Keratinocyte (primary cell): ENCODE measurements at regions not wholly inside any gene's neighbourhood (a gene's known extent, or its start where the extent isn't known, plus 50 kb on each side); places are given as distances from the start of the nearest gene placed in this dataset.

Experiments used
- DNase-seq: peaks from one replicate; pipeline ENCODE4 v3.0.0-alpha.2; 2011; ENCODE audit warnings: low read depth, missing footprints, low spot score
- FAIRE-seq: peaks from 2 replicates; lab custom pipeline; 2011; peaks lifted over from hg19 to GRCh38; lab: Jason Lieb, UNC
- H2AFZ ChIP-seq: 2 replicates; pipeline ENCODE4 v1.6.0; 2012; ENCODE audit warnings: low read length, control low read depth, inconsistent platforms; ENCODE audit not compliant: control insufficient read depth
- H3K27ac ChIP-seq: 2 replicates; pipeline ENCODE4 v1.5.1; 2011; ENCODE audit warnings: low read length; ENCODE audit not compliant: control insufficient read depth, insufficient read depth
- H3K27me3 ChIP-seq: 3 replicates; pipeline ENCODE4 v1.6.0; 2011; ENCODE audit warnings: low read length; ENCODE audit not compliant: control insufficient read depth, insufficient read depth; ENCODE audit errors: extremely low read depth
- H3K36me3 ChIP-seq, 2 experiments: 2 replicates in 1 of 2; 3 replicates in 1 of 2; pipeline ENCODE4 v1.5.1; 2011; ENCODE audit warnings: low read length in 2 of 2, mild to moderate bottlenecking in 1 of 2; ENCODE audit not compliant: control insufficient read depth in 2 of 2, insufficient read depth in 2 of 2; ENCODE audit errors: extremely low read depth in 1 of 2
- H3K4me1 ChIP-seq: 3 replicates; pipeline ENCODE4 v1.5.1; 2011; ENCODE audit warnings: low read length; ENCODE audit not compliant: control insufficient read depth, insufficient read depth; ENCODE audit errors: extremely low read depth
- H3K4me2 ChIP-seq: 3 replicates; pipeline ENCODE4 v1.6.0; 2011; ENCODE audit warnings: low read depth, low read length; ENCODE audit not compliant: control insufficient read depth, insufficient read depth; ENCODE audit errors: extremely low read depth
- H3K4me3 ChIP-seq, 3 experiments: fragments of 200-600 bp in 1 of 3; sonication (generic) in 1 of 3; 2 replicates in 2 of 3; 3 replicates in 1 of 3; pipeline ENCODE4 v1.5.1; 2011 to 2016; ENCODE audit warnings: low read length in 3 of 3, mild to moderate bottlenecking in 3 of 3, control low read depth in 2 of 3, inconsistent platforms in 1 of 3, low read depth in 1 of 3, mixed read lengths in 1 of 3, mixed run types in 1 of 3, moderate library complexity in 1 of 3; ENCODE audit not compliant: control insufficient read depth in 2 of 3, insufficient read depth in 2 of 3; ENCODE audit errors: extremely low read depth in 1 of 3
- H3K79me2 ChIP-seq: 2 replicates; pipeline ENCODE4 v1.6.0; 2012; ENCODE audit warnings: low read length; ENCODE audit not compliant: control insufficient read depth, insufficient read depth
- H3K9ac ChIP-seq: 3 replicates; pipeline ENCODE4 v1.6.0; 2011; ENCODE audit warnings: low read length; ENCODE audit not compliant: control insufficient read depth, insufficient read depth; ENCODE audit errors: extremely low read depth
- H3K9me1 ChIP-seq: 3 replicates; pipeline ENCODE4 v1.6.0; 2011; ENCODE audit warnings: low read length; ENCODE audit not compliant: control insufficient read depth, insufficient read depth; ENCODE audit errors: extremely low read depth
- H3K9me3 ChIP-seq: 2 replicates; pipeline ENCODE4 v1.5.1; 2012; ENCODE audit warnings: low read depth, low read length; ENCODE audit not compliant: control insufficient read depth
- H4K20me1 ChIP-seq: 3 replicates; pipeline ENCODE4 v1.6.0; 2011; ENCODE audit warnings: low read length; ENCODE audit not compliant: control insufficient read depth, insufficient read depth; ENCODE audit errors: extremely low read depth
- CTCF ChIP-seq, 3 experiments: IDR thresholded peaks in 1 of 3; conservative IDR thresholded peaks in 1 of 3; optimal IDR thresholded peaks in 1 of 3; 2 replicates in 2 of 3; 3 replicates in 1 of 3; pipeline versions ENCODE3 to v1.5.1; 2011; ENCODE audit warnings: low read length in 3 of 3, mild to moderate bottlenecking in 3 of 3, moderate library complexity in 2 of 3, control low read depth in 1 of 3, inconsistent platforms in 1 of 3; ENCODE audit not compliant: insufficient read depth in 2 of 3; ENCODE audit errors: extremely low read depth in 1 of 3
- EZH2 ChIP-seq: IDR thresholded peaks from one replicate; pipeline ENCODE4 v1.6.1; 2012; ENCODE audit warnings: inconsistent platforms, mild to moderate bottlenecking, low read length, moderate library complexity
- dilution Hi-C: fragments of 300-500 bp; cut with MboI; formaldehyde crosslinking; loops from one replicate; pipeline ENCODE4 v1.7.0; 2020; ENCODE audit warnings: low sequenced_read_pairs; ENCODE audit not compliant: extremely low pct_ligation_motif_present

DNA sequence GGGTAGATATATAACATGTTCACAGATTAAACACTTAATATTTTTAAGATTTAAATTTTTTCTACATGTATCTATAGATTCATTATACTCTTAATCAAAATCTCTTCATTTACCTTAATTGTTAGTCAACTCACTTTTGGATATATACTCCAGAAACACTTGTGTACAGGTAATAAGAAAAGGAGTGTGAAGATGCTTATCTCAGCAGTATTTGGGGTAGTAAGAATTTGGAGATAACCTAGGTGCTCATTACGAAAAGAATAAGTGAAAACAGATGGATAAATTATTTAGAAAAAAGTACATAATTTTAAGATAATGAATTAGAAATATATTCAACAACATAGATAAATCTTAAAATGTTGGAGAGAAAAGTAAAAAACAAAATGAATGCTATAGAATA is 226.5 kb upstream of the PLSCR5 start:
- Histone ChIP-seq H3K27ac (no peak overlapping the region), H3K4me1 (no peaks in the 10 kb centered on the region), H3K27me3 (no peaks in the 10 kb centered on the region), H3K36me3 (no peaks in the 10 kb centered on the region), H3K9me1 (no peaks in the 10 kb centered on the region), H4K20me1 (no peaks in the 10 kb centered on the region), H3K79me2 (no peaks in the 10 kb centered on the region), H3K4me2 (no peak overlapping the region), H2AFZ (no peak overlapping the region), H3K9ac (no peak overlapping the region), H3K4me3 (no peak overlapping the region), H3K9me3 (no peaks in the 10 kb centered on the region)
- dilution Hi-C loops: no loop called here
- DNase-seq (no peak), FAIRE-seq (no peak)
- TF ChIP-seq EZH2 (no peak), CTCF (optimal IDR thresholded peaks at IDR 0.05 in 1 of 3, IDR thresholded peaks at IDR 0.05 in 1 of 3, conservative IDR thresholded peaks at IDR 0.05 in 1 of 3; ENCODE audit: extremely low read depth in 1 of 3, insufficient read depth in 2 of 3, low read length in 3 of 3) (no peak)

- no peak for DNase-seq
- H3K9me3 ChIP-seq: no peaks in the 10 kb centered on the region
- no peaks in the 10 kb centered on the region for H3K9me1 ChIP-seq
- H3K4me1 ChIP-seq: no peaks in the 10 kb centered on the region
- no peak overlapping the region for H3K4me3 ChIP-seq
- no peaks in the 10 kb centered on the region for H3K27me3 ChIP-seq
- no peak overlapping the region for H3K9ac ChIP-seq
- no peak for FAIRE-seq
- no peak overlapping the region for H3K27ac ChIP-seq
- dilution Hi-C loops: no loop called here
- TF ChIP-seq EZH2 (no peak), CTCF (optimal IDR thresholded peaks at IDR 0.05 in 1 of 3, IDR thresholded peaks at IDR 0.05 in 1 of 3, conservative IDR thresholded peaks at IDR 0.05 in 1 of 3; ENCODE audit: extremely low read depth in 1 of 3, insufficient read depth in 2 of 3, low read length in 3 of 3) (no peak)
- no peak overlapping the region for H2AFZ ChIP-seq
- no peaks in the 10 kb centered on the region for H4K20me1 ChIP-seq
- H3K4me2 ChIP-seq: no peak overlapping the region
- H3K79me2 ChIP-seq: no peaks in the 10 kb centered on the region
- no peaks in the 10 kb centered on the region for H3K36me3 ChIP-seq
Observed at GRCh38 chr3:146830231-146830630, 225.1 kb upstream of the PLSCR5 start.
